PC-9 (cell line): ENCODE measurements at regions not wholly inside any gene's neighbourhood (a gene's known extent, or its start where the extent isn't known, plus 50 kb on each side); places are given as distances from the start of the nearest gene placed in this dataset.

Experiments used
- BruUV-seq: library from RNA; stranded (reverse); fragments of 400-500 nt; replicated peaks from 2 replicates; lab custom pipeline; 2021; lab: Mats Ljungman, UMichigan
- CTCF ChIA-PET: fragments of 300-600 bp; sonication (Branson Sonifier 250); formaldehyde crosslinking; loops from one replicate; lab custom pipeline; 2022; ENCODE audit warnings: antibody characterized with exemption; lab: Charles Lee
- POLR2A ChIA-PET: fragments of 300-600 bp; sonication (Branson Sonifier 250); formaldehyde crosslinking; loops from one replicate; lab custom pipeline; 2022; ENCODE audit warnings: antibody characterized with exemption; ENCODE audit not compliant: unreplicated experiment; lab: Charles Lee
- DNase-seq, 2 experiments: peaks; one replicate each; pipeline versions ENCODE4 v3.0.0 to v3.0.0-alpha.2; 2015 to 2022; ENCODE audit warnings: mixed read lengths in 1 of 2
- H2AFZ ChIP-seq: fragments of 200-600 bp; sonication (generic); 2 replicates; pipeline ENCODE4 v1.8.1; 2017; ENCODE audit warnings: antibody characterized with exemption
- H3F3A ChIP-seq: fragments of 200-600 bp; sonication (generic); 2 replicates; pipeline ENCODE4 v1.8.1; 2017; ENCODE audit warnings: antibody characterized with exemption, mild to moderate bottlenecking, low read depth; ENCODE audit not compliant: insufficient read depth
- H3K27ac ChIP-seq: fragments of 200-600 bp; sonication (generic); 2 replicates; pipeline ENCODE4 v1.6.1; 2016; ENCODE audit warnings: mixed run types
- H3K27me3 ChIP-seq: fragments of 200-600 bp; sonication (generic); 2 replicates; pipeline ENCODE4 v1.6.1; 2016; ENCODE audit warnings: low read depth, mixed run types; ENCODE audit not compliant: insufficient read depth
- H3K36me3 ChIP-seq: fragments of 200-600 bp; sonication (generic); 2 replicates; pipeline ENCODE4 v1.6.1; 2016; ENCODE audit warnings: low read depth, mixed run types
- H3K4me1 ChIP-seq: fragments of 200-600 bp; sonication (generic); replicated peaks from 2 replicates; pipeline ENCODE4 v1.6.1; 2016; ENCODE audit warnings: mixed run types; ENCODE audit not compliant: insufficient read depth
- H3K4me2 ChIP-seq: fragments of 200-600 bp; sonication (generic); 2 replicates; pipeline ENCODE4 v1.6.1; 2017; ENCODE audit warnings: mixed run types
- H3K4me3 ChIP-seq: fragments of 200-600 bp; sonication (generic); 2 replicates; pipeline ENCODE4 v1.6.1; 2016; ENCODE audit warnings: mixed run types
- H3K79me2 ChIP-seq: fragments of 200-600 bp; sonication (generic); 2 replicates; pipeline ENCODE4 v1.6.1; 2017; ENCODE audit warnings: low read depth, mixed run types
- H3K9me2 ChIP-seq: fragments of 200-600 bp; sonication (generic); 2 replicates; pipeline ENCODE4 v1.8.1; 2017; ENCODE audit warnings: mild to moderate bottlenecking; ENCODE audit not compliant: insufficient read depth
- H3K9me3 ChIP-seq: fragments of 200-600 bp; sonication (generic); 2 replicates; pipeline ENCODE4 v1.8.1; 2016; ENCODE audit warnings: low read depth; ENCODE audit not compliant: insufficient read depth
- H4K20me1 ChIP-seq: fragments of 200-600 bp; sonication (generic); 2 replicates; pipeline ENCODE4 v1.8.1; 2017; ENCODE audit not compliant: insufficient read depth
- CTCF ChIP-seq: fragments of 200-600 bp; sonication (generic); conservative IDR thresholded peaks from 2 replicates; pipeline ENCODE4 v1.6.1; 2017; ENCODE audit warnings: mixed run types, antibody characterized with exemption, mild to moderate bottlenecking, moderate library complexity
- EZH2 ChIP-seq: fragments of 200-600 bp; sonication (generic); IDR thresholded peaks from 2 replicates; pipeline ENCODE4 v1.8.0; 2017; ENCODE audit warnings: antibody characterized with exemption, low read depth
- intact Hi-C: fragments of 100-400 bp; cut with micrococcal nuclease; formaldehyde crosslinking; loops from one replicate; pipeline ENCODE4 v1.10.0; 2022; ENCODE audit not compliant: unreplicated experiment

GRCh38 chr22:49437356-49437755 is 390.3 kb downstream of the BRD1 start:
- BruUV-seq = no TSS peak
- no peak overlapping the region for H3K4me3 ChIP-seq
- no peak for DNase-seq
- POLR2A ChIA-PET = no interaction called here
- no peaks in the 10 kb centered on the region for H3K4me1 ChIP-seq
- H3F3A ChIP-seq = no peaks in the 10 kb centered on the region
- TF ChIP-seq CTCF (no peak), EZH2 (no peak)
- CTCF ChIA-PET = no interaction called here
- intact Hi-C loops = no loop called here
- no peaks in the 10 kb centered on the region for H3K36me3 ChIP-seq
- no peak overlapping the region for H3K27ac ChIP-seq
- no peaks in the 10 kb centered on the region for H3K79me2 ChIP-seq
- H3K27me3 ChIP-seq = peaks cover 96% of the 10 kb centered on the region
- H3K9me2 ChIP-seq = no peaks in the 10 kb centered on the region
- no peaks in the 10 kb centered on the region; the same call in 1 of the 2 replicates for H4K20me1 ChIP-seq
- H2AFZ ChIP-seq = no peak overlapping the region
- no peaks in the 10 kb centered on the region for H3K9me3 ChIP-seq
- no peak overlapping the region for H3K4me2 ChIP-seq

GRCh38 chr22:49436056-49436455 is 391.6 kb downstream of the BRD1 start:
- H3K4me2 ChIP-seq = no peak overlapping the region
- H2AFZ ChIP-seq = no peak overlapping the region
- H3K27me3 ChIP-seq = peaks cover 96% of the 10 kb centered on the region
- ChIA-PET CTCF (no interaction called here), POLR2A (no interaction called here)
- intact Hi-C loops = no loop called here
- no peaks in the 10 kb centered on the region for H3K4me1 ChIP-seq
- H3K4me3 ChIP-seq = no peak overlapping the region
- H4K20me1 ChIP-seq = no peaks in the 10 kb centered on the region
- no peaks in the 10 kb centered on the region for H3K9me2 ChIP-seq
- no peak overlapping the region for H3K27ac ChIP-seq
- H3K79me2 ChIP-seq = no peaks in the 10 kb centered on the region
- H3F3A ChIP-seq = no peaks in the 10 kb centered on the region
- no peak for DNase-seq
- no peaks in the 10 kb centered on the region for H3K36me3 ChIP-seq
- no TSS peak for BruUV-seq
- TF ChIP-seq CTCF (no peak), EZH2 (no peak)
- H3K9me3 ChIP-seq = no peaks in the 10 kb centered on the region

DNA sequence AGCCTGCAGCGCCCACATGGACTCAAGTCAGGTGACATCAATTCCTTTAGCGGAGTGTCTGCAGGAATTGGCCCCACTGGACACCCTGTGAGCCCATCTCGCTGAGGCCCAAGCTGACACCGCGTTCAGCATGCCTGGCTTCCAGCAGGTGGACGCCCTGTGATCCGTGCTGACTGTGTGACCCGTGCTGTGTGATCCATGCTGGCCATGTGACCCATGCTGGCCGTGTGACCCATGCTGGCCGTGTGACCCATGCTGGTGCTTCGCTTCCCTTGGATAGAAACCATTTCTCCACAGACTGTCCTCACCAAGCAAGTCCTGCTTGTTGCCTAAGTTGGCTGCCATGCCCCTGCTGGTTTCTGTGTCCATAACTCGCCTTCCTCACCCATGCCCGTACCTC is 392.1 kb downstream of the BRD1 start:
- intact Hi-C loops = no loop called here
- Histone ChIP-seq H4K20me1 (peaks cover under 1% of the 10 kb centered on the region; the same call in 1 of the 2 replicates), H3K27ac (no peak overlapping the region), H3K27me3 (peaks cover 96% of the 10 kb centered on the region), H3F3A (no peaks in the 10 kb centered on the region), H3K9me3 (no peaks in the 10 kb centered on the region), H2AFZ (no peak overlapping the region), H3K4me2 (no peak overlapping the region), H3K9me2 (no peaks in the 10 kb centered on the region), H3K79me2 (no peaks in the 10 kb centered on the region), H3K4me1 (no peaks in the 10 kb centered on the region), H3K36me3 (no peaks in the 10 kb centered on the region), H3K4me3 (no peak overlapping the region)
- no TSS peak for BruUV-seq
- CTCF ChIA-PET = no interaction called here
- POLR2A ChIA-PET = no interaction called here
- TF ChIP-seq CTCF (no peak), EZH2 (no peak)
- no peak for DNase-seq
